HepG2 (cell line): ENCODE measurements at regions not wholly inside any gene's neighbourhood (a gene's known extent, or its start where the extent isn't known, plus 50 kb on each side); places are given as distances from the start of the nearest gene placed in this dataset.

ENCODE experiments used
- ATAC-seq: fragments of 200-7000 bp; cut with Tn5 transposase; 3 replicates; pipeline ENCODE4 v1.9.1; 2020; ENCODE audit warnings: mild to moderate bottlenecking, moderate library complexity
- BruUV-seq: library from RNA; stranded (reverse); fragments of 400-500 nt; replicated peaks from 2 replicates; lab custom pipeline; 2021; lab: Mats Ljungman, UMichigan
- CTCF ChIA-PET: fragments of 300-600 bp; formaldehyde crosslinking; extraction: SDS; loops from one replicate; lab custom pipeline; 2021; ENCODE audit warnings: low total read pairs, inconsistent platforms, low intra/inter-chr PET ratio; lab: Yijun Ruan, JAX
- POLR2A ChIA-PET: fragments of 350-600 bp; sonication (Branson Sonifier 250); formaldehyde crosslinking; loops from one replicate; lab custom pipeline; 2020; ENCODE audit warnings: antibody characterized with exemption, inconsistent platforms; lab: Yijun Ruan, JAX
- DNase-seq: peaks from one replicate; pipeline ENCODE4 v3.0.0-alpha.2; 2015; ENCODE audit warnings: low spot score
- FAIRE-seq: peaks from 3 replicates; lab custom pipeline; 2011; peaks lifted over from hg19 to GRCh38; lab: Jason Lieb, UNC
- H2AFZ ChIP-seq: one replicate; pipeline ENCODE4 v1.6.1; 2011; ENCODE audit warnings: low read length, inconsistent platforms
- H3K27ac ChIP-seq: fragments of 300-600 bp; 3 replicates; pipeline ENCODE4 v1.8.0; 2011; ENCODE audit warnings: mixed run types, mild to moderate bottlenecking, mixed read lengths, low read length, inconsistent platforms; ENCODE audit not compliant: insufficient read depth; ENCODE audit errors: extremely low read length
- H3K27me3 ChIP-seq, 2 experiments: fragments of 200-600 bp in 1 of 2; 2 replicates in 1 of 2; 3 replicates in 1 of 2; pipeline versions ENCODE4 v1.6.0 to v1.8.0; 2011; ENCODE audit warnings: low read length in 2 of 2, mild to moderate bottlenecking in 2 of 2, moderate library complexity in 2 of 2, inconsistent platforms in 1 of 2; ENCODE audit not compliant: insufficient read depth in 2 of 2, control insufficient read depth in 1 of 2
- H3K36me3 ChIP-seq, 2 experiments: fragments of 200-600 bp in 1 of 2; replicated peaks in 1 of 2; 2 replicates in 1 of 2; 3 replicates in 1 of 2; pipeline versions ENCODE4 v1.5.1 to v1.8.0; 2011; ENCODE audit warnings: low read length in 2 of 2, inconsistent platforms in 1 of 2; ENCODE audit not compliant: insufficient read depth in 2 of 2, control insufficient read depth in 1 of 2
- H3K4me1 ChIP-seq: 2 replicates; pipeline ENCODE4 v1.5.1; 2012; ENCODE audit warnings: low read length, inconsistent platforms; ENCODE audit not compliant: insufficient read depth
- H3K4me2 ChIP-seq: 2 replicates; pipeline ENCODE4 v1.6.0; 2011; ENCODE audit warnings: low read depth, low read length, inconsistent platforms
- H3K4me3 ChIP-seq, 3 experiments: fragments of 200-600 bp in 1 of 3; sonication (generic), shearing (Covaris generic) in 1 of 3; replicated peaks in 1 of 3; 2 replicates each; pipeline ENCODE4 v1.5.1; 2011 to 2016; ENCODE audit warnings: low read length in 3 of 3, inconsistent platforms in 2 of 3, low read depth in 2 of 3, mild to moderate bottlenecking in 2 of 3, control low read depth in 1 of 3, mixed read lengths in 1 of 3; ENCODE audit not compliant: insufficient read depth in 1 of 3
- H3K79me2 ChIP-seq: one replicate; pipeline ENCODE4 v1.6.1; 2011; ENCODE audit warnings: low read length, inconsistent platforms; ENCODE audit not compliant: insufficient read depth
- H3K9ac ChIP-seq: 2 replicates; pipeline ENCODE4 v1.6.0; 2011; ENCODE audit warnings: mild to moderate bottlenecking, low read depth, low read length, inconsistent platforms; ENCODE audit not compliant: insufficient read depth
- H3K9me3 ChIP-seq: 2 replicates; pipeline ENCODE4 v1.5.1; 2012; ENCODE audit warnings: mild to moderate bottlenecking, low read length
- H4K20me1 ChIP-seq: 2 replicates; pipeline ENCODE4 v1.6.0; 2011; ENCODE audit warnings: inconsistent platforms, mild to moderate bottlenecking, low read length, moderate library complexity; ENCODE audit not compliant: insufficient read depth
- ATF4 ChIP-seq, 2 experiments: fragments of 450-650 bp in 1 of 2; sonication (generic) in 1 of 2; formaldehyde crosslinking; IDR thresholded peaks; 2 replicates each; pipeline versions ENCODE4 v1.5.0 to v1.8.0; 2020 to 2022; ENCODE audit warnings: mild to moderate bottlenecking in 1 of 2, missing genetic modification reagents in 1 of 2
- JUN ChIP-seq: sonication (generic); formaldehyde crosslinking; IDR thresholded peaks from 2 replicates; pipeline ENCODE4 v1.4.0; 2020; ENCODE audit warnings: mild to moderate bottlenecking, missing genetic modification reagents
- SALL1 ChIP-seq: sonication (generic); formaldehyde crosslinking; IDR thresholded peaks from 2 replicates; pipeline ENCODE4 v1.8.0; 2022; ENCODE audit warnings: mild to moderate bottlenecking, missing genetic modification reagents
- ZC3H13 ChIP-seq: sonication (generic); formaldehyde crosslinking; IDR thresholded peaks from 2 replicates; pipeline ENCODE4 v1.8.1; 2023; ENCODE audit warnings: mild to moderate bottlenecking, missing genetic modification reagents, moderate library complexity
- ZNF703 ChIP-seq: sonication (generic); formaldehyde crosslinking; IDR thresholded peaks from 2 replicates; pipeline ENCODE4 v1.5.1; 2020; ENCODE audit warnings: missing genetic modification reagents, mild to moderate bottlenecking, moderate library complexity, borderline replicate concordance
- WGBS: methylation state at CpG from one replicate; pipeline ENCODE4 v1.1.6; 2017; ENCODE audit warnings: low lambda C conversion rate; 5-methylcytosine and 5-hydroxymethylcytosine counted together
- in situ Hi-C: cut with HindIII; loops from 2 replicates; pipeline ENCODE4 v1.10.0; 2017; ENCODE audit warnings: low pct_unique_long_range_greater_than_20kb; ENCODE audit not compliant: extremely low pct_ligation_motif_present
- intact Hi-C: fragments of 100-400 bp; cut with micrococcal nuclease; formaldehyde crosslinking; loops from one replicate; pipeline ENCODE4 v1.10.0; 2022; ENCODE audit not compliant: unreplicated experiment
- TF ChIP-seq, protein P1 (sequence below): sonication (generic); formaldehyde crosslinking; IDR thresholded peaks from 2 replicates; pipeline ENCODE4 v1.9.0; 2021; ENCODE audit warnings: missing genetic modification reagents, borderline replicate concordance
- TF ChIP-seq, protein P2 (sequence below): sonication (generic); formaldehyde crosslinking; IDR thresholded peaks from 2 replicates; pipeline ENCODE4 v1.4.0; 2020; ENCODE audit warnings: missing genetic modification reagents

DNA sequence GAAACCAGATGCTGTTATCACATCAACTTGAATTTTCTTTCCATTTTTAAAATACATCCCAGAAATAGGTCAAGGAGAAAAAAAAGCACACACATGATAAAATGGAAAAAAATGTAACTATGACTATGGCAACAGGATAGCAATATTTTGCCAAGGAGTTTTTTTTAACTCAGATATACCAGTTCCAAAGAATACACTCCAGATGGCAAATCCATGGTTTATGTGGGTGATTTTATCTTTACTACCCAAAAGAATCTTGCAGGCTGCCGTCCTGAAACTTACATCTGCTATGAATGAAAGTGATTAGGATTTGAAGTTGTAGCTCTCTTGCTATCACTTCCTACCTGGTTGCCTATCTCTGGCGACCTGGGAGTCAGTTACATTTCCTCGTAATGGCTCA, 91.0 kb upstream of the PLPPR4 start (continued):
- TF ChIP-seq, protein P1, sequence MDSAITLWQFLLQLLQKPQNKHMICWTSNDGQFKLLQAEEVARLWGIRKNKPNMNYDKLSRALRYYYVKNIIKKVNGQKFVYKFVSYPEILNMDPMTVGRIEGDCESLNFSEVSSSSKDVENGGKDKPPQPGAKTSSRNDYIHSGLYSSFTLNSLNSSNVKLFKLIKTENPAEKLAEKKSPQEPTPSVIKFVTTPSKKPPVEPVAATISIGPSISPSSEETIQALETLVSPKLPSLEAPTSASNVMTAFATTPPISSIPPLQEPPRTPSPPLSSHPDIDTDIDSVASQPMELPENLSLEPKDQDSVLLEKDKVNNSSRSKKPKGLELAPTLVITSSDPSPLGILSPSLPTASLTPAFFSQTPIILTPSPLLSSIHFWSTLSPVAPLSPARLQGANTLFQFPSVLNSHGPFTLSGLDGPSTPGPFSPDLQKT (CRISPR knock-in tag): no peak
- TF ChIP-seq ZNF703: no peak
- TF ChIP-seq, protein P2, sequence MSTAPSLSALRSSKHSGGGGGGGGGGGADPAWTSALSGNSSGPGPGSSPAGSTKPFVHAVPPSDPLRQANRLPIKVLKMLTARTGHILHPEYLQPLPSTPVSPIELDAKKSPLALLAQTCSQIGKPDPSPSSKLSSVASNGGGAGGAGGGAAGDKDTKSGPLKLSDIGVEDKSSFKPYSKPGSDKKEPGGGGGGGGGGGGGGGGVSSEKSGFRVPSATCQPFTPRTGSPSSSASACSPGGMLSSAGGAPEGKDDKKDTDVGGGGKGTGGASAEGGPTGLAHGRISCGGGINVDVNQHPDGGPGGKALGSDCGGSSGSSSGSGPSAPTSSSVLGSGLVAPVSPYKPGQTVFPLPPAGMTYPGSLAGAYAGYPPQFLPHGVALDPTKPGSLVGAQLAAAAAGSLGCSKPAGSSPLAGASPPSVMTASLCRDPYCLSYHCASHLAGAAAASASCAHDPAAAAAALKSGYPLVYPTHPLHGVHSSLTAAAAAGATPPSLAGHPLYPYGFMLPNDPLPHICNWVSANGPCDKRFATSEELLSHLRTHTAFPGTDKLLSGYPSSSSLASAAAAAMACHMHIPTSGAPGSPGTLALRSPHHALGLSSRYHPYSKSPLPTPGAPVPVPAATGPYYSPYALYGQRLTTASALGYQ: no peak
- TF ChIP-seq ATF4 (CRISPR knock-in tag; IDR thresholded peaks at IDR 0.05): no peak

GRCh38 chr1:99173900-99174299, 90.4 kb upstream of the PLPPR4 start:
- Histone ChIP-seq H3K4me3 (no peak overlapping the region), H3K9me3 (no peaks in the 10 kb centered on the region), H2AFZ (no peak overlapping the region), H4K20me1 (no peaks in the 10 kb centered on the region), H3K9ac (no peak overlapping the region), H3K4me2 (no peak overlapping the region), H3K36me3 (no peaks in the 10 kb centered on the region), H3K79me2 (no peaks in the 10 kb centered on the region), H3K27me3 (no peaks in the 10 kb centered on the region), H3K4me1 (no peaks in the 10 kb centered on the region), H3K27ac (no peak overlapping the region)
- POLR2A ChIA-PET: no interaction called here
- TF ChIP-seq JUN (CRISPR knock-in tag) (no peak), ZC3H13 (no peak), SALL1 (no peak)
- ATAC-seq (no peak), DNase-seq (no peak), FAIRE-seq (no peak)
- CTCF ChIA-PET: no interaction called here
- intact Hi-C loops (no loop called here), in situ Hi-C loops (loop anchor here (10.0 kb wide), 2 partner anchors 311 to 531 kb away; no protein-coding TSS in a partner anchor)
- no TSS peak for BruUV-seq
- WGBS: 45% methylated on average over 7 of the region's 7 CpGs
